Large intestine (tissue), 3 donors: ENCODE measurements at regions not wholly inside any gene's neighbourhood (a gene's known extent, or its start where the extent isn't known, plus 50 kb on each side); places are given as distances from the start of the nearest gene placed in this dataset.

ENCODE experiments used
- DNase-seq, 2 donors: peaks; one replicate each; pipeline versions ENCODE4 v3.0.0 to v3.0.0-alpha.2; 2013
- H3K27ac ChIP-seq: one replicate; pipeline ENCODE4 v1.5.1; 2013; ENCODE audit warnings: low read length
- H3K27me3 ChIP-seq: 2 replicates; pipeline ENCODE4 v1.6.1; 2013; ENCODE audit warnings: low read length; ENCODE audit not compliant: control insufficient read depth, insufficient read depth
- H3K36me3 ChIP-seq: 2 replicates; pipeline ENCODE4 v1.6.1; 2013; ENCODE audit warnings: low read length; ENCODE audit not compliant: control insufficient read depth, insufficient read depth
- H3K4me1 ChIP-seq: one replicate; pipeline ENCODE4 v1.6.1; 2013; ENCODE audit warnings: low read length; ENCODE audit not compliant: control insufficient read depth, insufficient read depth
- H3K4me3 ChIP-seq: one replicate; pipeline ENCODE4 v1.5.1; 2013; ENCODE audit warnings: low read length
- H3K9me3 ChIP-seq: one replicate; pipeline ENCODE4 v1.6.1; 2013; ENCODE audit warnings: mild to moderate bottlenecking, low read depth, low read length, moderate library complexity; ENCODE audit not compliant: control insufficient read depth
- WGBS: methylation state at CpG from one replicate; pipeline ENCODE4 v1.1.5; 2013; ENCODE audit warnings: low lambda C conversion rate; ENCODE audit not compliant: insufficient coverage; 5-methylcytosine and 5-hydroxymethylcytosine counted together

DNA sequence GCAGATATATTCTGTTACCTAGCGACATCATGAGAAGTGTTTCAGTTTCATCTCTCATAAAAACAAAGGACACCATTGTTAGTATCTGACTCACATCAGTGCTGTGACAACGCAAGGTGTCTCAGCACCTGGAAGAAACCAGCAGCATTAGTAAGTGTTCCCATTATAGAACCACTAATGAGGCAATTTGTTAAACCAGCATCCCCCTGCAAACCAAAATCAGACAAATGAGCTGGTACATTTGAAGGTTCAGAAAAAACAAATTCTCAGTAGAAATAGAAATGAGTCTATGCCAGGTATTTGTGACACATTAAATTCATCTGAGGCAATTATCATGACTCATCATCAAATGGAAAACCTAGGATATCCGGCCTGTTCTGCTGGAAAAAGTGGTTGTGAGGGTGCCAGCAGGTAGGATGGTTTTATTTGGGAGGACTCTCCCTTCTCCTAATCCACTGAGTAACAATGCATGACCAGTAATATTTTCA, 151.7 kb downstream of the TMEM200A start:
- Histone ChIP-seq H3K4me1 (no peaks in the 10 kb centered on the region), H3K27ac (no peak overlapping the region), H3K4me3 (no peak overlapping the region), H3K36me3 (no peaks in the 10 kb centered on the region), H3K27me3 (no peaks in the 10 kb centered on the region), H3K9me3 (no peaks in the 10 kb centered on the region)
- DNase-seq: peak in 1 of 2 donors; percentile 27
- 60% methylated on average over 1 of the region's 3 CpGs for WGBS

DNA sequence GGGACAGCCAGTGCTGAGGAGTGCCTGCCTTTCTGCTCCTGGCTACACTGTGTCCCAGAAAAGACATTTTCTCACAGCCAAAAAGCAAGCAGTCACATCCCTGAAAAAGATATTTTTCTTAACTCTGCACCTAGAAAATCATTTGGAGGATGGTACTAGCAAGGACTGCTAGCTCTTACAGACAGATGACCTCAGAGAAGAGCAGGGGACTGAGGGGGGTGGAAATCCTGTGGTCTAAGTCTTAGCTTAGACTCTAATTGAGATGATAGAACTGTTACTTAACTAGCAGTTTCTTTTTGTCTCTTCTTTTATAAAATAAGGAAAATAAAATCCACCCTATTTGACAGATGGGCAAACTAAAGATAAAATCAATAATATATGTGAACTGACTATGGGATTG, 152.8 kb downstream of the TMEM200A start:
- no peaks in the 10 kb centered on the region for H3K4me1 ChIP-seq
- no peak overlapping the region for H3K4me3 ChIP-seq
- H3K9me3 ChIP-seq: no peaks in the 10 kb centered on the region
- H3K36me3 ChIP-seq: no peaks in the 10 kb centered on the region
- DNase-seq: no peak
- no peaks in the 10 kb centered on the region for H3K27me3 ChIP-seq
- no peak overlapping the region for H3K27ac ChIP-seq

DNA sequence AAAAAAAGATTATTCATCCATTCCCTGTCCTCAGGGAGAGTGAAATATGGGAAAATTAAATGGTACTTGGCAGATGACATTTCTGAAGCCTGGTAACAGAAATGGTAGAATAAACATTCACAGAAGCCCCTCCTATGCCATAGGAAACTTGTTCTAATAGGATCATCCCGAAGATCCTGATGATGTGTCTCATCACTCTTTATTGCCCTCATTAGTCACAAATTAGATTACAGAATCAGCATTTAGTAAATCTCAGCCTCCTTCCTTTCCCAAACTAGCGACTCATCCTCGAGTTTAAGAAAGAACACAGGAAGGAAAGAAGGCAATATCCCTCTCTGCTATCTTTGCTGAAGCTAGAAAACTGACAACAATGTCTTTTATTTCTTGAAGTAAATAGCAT, 154.4 kb downstream of the TMEM200A start:
- H3K9me3 ChIP-seq: no peaks in the 10 kb centered on the region
- no peaks in the 10 kb centered on the region for H3K4me1 ChIP-seq
- no peak overlapping the region for H3K27ac ChIP-seq
- DNase-seq: no peak
- H3K27me3 ChIP-seq: no peaks in the 10 kb centered on the region
- 94% methylated on average over 2 of the region's 3 CpGs for WGBS
- H3K4me3 ChIP-seq: no peak overlapping the region
- H3K36me3 ChIP-seq: no peaks in the 10 kb centered on the region

DNA sequence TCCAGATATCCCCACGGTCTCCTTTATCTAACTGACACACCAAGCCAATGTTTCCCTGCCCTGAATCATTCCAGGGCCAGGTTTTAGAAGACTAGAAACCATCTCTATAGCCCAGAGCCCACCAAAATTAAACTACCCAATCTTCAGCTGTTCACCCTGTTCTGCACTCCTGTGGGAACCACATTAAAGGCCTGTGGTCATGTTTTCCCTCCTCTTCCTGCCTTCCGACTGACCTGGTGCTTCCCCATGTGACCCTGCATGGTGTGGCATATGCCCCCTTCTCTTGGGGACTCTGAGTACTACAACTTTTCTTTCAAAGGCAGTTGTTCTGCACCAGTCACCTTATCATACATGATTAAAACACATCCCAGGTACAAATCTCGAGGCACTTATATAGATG, 155.0 kb downstream of the TMEM200A start:
- Histone ChIP-seq H3K27ac (no peak overlapping the region), H3K4me3 (no peak overlapping the region), H3K27me3 (no peaks in the 10 kb centered on the region), H3K36me3 (no peaks in the 10 kb centered on the region), H3K4me1 (no peaks in the 10 kb centered on the region), H3K9me3 (no peaks in the 10 kb centered on the region)
- WGBS: no CpG with 5 or more reads among the region's 3 CpGs
- no peak for DNase-seq

DNA sequence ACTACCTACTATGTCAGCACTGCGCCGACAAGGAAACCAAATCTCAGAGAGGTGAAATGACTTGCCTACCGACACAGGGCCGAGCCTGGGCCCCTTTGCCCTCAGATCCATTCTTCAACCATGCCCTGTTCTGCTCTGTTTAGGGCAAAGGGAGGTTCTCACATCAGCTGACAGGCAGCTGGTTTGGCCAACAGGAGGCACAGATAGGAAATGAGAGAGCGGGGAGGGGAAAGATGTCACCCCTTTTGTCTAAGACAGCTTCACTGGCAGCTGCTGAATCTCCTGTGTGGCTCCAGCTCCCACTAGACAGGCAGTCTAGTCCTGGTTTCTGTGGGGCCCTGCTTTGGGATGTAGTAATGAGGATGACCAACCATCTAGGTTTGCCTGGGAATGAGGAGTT, 158.7 kb downstream of the TMEM200A start:
- H3K9me3 ChIP-seq: no peaks in the 10 kb centered on the region
- no peak for DNase-seq
- H3K4me3 ChIP-seq: no peak overlapping the region
- WGBS: 80% methylated on average over 1 of the region's 5 CpGs
- no peak overlapping the region for H3K27ac ChIP-seq
- H3K36me3 ChIP-seq: no peaks in the 10 kb centered on the region
- H3K27me3 ChIP-seq: no peaks in the 10 kb centered on the region
- H3K4me1 ChIP-seq: no peaks in the 10 kb centered on the region

DNA sequence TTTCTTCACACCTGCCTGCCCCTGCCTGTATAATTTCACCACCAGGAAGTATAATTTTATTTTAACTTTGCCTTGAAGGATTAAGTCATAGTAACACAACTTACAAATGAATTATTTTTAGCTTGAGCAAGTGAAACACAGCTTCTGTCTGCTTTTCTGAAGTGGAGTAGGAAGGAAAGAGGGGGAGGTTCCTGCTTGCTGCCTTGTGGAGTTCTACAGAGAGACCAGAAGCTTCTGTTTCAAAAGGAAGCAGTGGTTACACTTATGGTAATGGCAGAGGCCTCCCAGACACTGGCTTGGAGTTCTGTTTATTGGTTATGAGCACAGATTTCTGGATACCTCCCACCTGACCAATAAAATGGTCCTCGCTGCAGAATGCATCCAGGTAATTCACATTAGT, 159.6 kb downstream of the TMEM200A start:
- no peaks in the 10 kb centered on the region for H3K4me1 ChIP-seq
- H3K4me3 ChIP-seq: no peak overlapping the region
- H3K27ac ChIP-seq: no peak overlapping the region
- no CpG with 5 or more reads among the region's 1 CpG for WGBS
- H3K27me3 ChIP-seq: no peaks in the 10 kb centered on the region
- no peaks in the 10 kb centered on the region for H3K9me3 ChIP-seq
- no peaks in the 10 kb centered on the region for H3K36me3 ChIP-seq
- DNase-seq: no peak

DNA sequence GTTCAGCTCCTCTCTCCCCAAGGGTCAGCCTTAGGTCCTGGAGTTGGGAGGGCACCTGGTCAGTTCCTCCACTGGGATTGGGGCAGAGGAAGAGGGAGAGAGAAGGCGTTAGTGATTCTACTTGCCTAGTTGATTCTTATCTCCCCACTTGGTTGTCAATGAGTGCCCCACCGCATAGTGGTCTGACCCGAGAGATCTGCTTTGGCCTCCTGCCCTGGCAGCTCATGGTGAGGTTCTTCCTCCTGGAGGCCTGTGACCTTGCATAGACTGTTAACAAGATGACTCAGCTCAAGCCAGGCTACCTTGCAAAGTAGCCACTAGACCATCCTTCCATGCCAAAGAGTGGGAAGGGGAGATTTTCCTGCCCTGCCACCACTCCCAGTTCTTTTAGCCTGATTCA, 160.6 kb downstream of the TMEM200A start:
- Histone ChIP-seq H3K4me3 (no peak overlapping the region), H3K4me1 (no peaks in the 10 kb centered on the region), H3K9me3 (no peaks in the 10 kb centered on the region), H3K27me3 (no peaks in the 10 kb centered on the region), H3K27ac (no peak overlapping the region), H3K36me3 (no peaks in the 10 kb centered on the region)
- WGBS: no CpG with 5 or more reads among the region's 3 CpGs
- no peak for DNase-seq

DNA sequence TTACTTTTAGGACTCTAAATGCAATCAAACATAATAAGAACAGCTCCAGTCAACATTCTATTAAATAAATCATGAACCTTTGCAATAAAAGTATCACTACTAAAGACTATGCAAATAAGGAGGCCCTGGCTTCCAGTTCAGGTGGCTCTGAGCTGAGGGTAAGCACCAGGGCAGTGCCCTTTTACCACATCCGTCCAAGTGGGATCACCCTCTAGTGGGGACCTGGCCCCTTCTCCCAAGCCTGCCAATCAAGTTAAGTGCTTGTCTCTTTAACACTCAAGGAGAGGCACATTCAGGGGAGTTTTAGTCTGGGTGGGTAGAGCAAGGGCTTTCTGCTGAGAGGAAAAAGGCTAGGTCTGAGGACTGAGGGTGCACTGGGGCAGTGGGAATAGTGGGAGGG, 161.4 kb downstream of the TMEM200A start:
- Histone ChIP-seq H3K4me1 (no peaks in the 10 kb centered on the region), H3K9me3 (no peaks in the 10 kb centered on the region), H3K27ac (no peak overlapping the region), H3K4me3 (no peak overlapping the region), H3K27me3 (no peaks in the 10 kb centered on the region), H3K36me3 (no peaks in the 10 kb centered on the region)
- DNase-seq: no peak
- no CpG with 5 or more reads among the region's 1 CpG for WGBS

DNA sequence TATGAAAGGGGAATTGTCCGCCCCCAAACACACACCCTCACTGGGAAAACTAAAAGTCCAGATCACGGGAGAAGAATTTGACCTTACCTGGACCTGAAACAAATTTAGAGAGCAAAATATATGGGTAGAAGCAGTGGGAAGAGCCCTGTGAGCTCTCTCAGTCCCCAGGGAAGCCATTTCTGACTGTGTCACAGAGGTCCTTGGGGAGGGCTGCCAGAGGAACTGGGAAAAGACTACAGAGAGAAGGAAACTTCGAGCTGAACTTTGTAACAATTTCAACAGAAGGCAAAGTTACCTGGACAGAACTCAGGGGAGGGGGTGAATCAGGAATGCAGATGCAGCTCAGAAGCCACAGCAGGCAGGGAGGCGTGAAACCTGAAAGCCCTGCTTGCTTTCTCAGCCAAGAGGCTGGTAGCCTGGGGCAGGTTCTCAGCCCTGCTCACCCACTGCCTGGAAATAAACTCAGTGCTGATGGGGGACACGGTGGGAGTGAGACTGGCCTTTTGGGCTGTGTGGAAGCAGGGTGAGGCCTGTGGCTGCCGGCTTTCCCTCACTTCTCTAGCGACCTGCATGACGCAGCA, 163.8 kb downstream of the TMEM200A start:
- H3K27ac ChIP-seq: no peak overlapping the region
- H3K4me3 ChIP-seq: no peak overlapping the region
- H3K4me1 ChIP-seq: no peaks in the 10 kb centered on the region
- WGBS: 100% methylated on average over 1 of the region's 8 CpGs
- no peaks in the 10 kb centered on the region for H3K36me3 ChIP-seq
- no peak for DNase-seq
- H3K9me3 ChIP-seq: no peaks in the 10 kb centered on the region
- no peaks in the 10 kb centered on the region for H3K27me3 ChIP-seq

DNA sequence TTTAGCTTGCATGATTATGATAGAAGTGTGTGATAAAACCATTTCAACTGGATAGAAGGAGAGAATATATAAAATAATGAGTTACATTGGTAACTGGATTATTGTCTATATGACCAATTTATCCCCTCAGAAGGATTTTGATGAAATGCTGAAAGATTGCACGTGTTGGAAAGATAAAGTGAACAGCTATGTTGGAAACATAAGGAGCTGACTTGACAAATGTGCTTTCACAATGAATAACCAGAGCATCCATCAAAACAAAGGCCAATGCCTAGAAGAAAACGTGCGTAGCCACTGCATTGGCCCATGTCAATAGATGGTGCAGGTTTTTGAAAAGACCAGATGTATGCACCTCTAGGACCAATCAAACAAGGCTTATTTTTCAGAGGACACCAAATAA, 168.8 kb downstream of the TMEM200A start:
- no peaks in the 10 kb centered on the region for H3K36me3 ChIP-seq
- no peaks in the 10 kb centered on the region for H3K9me3 ChIP-seq
- no peak overlapping the region for H3K4me3 ChIP-seq
- H3K27me3 ChIP-seq: no peaks in the 10 kb centered on the region
- H3K4me1 ChIP-seq: no peaks in the 10 kb centered on the region
- no CpG with 5 or more reads among the region's 3 CpGs for WGBS
- H3K27ac ChIP-seq: no peak overlapping the region
- no peak for DNase-seq

DNA sequence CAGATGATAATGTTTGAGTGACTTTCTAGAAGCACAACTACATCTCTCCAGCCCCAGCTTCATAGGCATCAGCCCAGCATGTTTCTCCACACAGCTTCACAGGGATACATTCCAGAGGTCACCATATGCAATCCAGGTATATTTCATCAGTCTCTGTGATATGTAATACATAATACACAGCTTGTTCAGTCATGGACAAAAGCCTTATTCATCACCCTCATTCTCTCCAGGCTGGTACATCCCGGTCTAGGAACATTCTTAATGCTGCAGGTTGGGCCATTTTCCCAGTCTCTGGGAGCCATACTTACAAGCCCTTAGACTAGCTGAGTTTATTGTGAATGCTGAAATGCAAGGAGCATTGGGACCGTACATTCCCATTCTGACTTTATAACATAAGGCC, 169.4 kb downstream of the TMEM200A start:
- H3K4me1 ChIP-seq: no peaks in the 10 kb centered on the region
- H3K27ac ChIP-seq: no peak overlapping the region
- H3K9me3 ChIP-seq: no peaks in the 10 kb centered on the region
- no peaks in the 10 kb centered on the region for H3K27me3 ChIP-seq
- no peak overlapping the region for H3K4me3 ChIP-seq
- no CpG with 5 or more reads among the region's 2 CpGs for WGBS
- H3K36me3 ChIP-seq: no peaks in the 10 kb centered on the region
- DNase-seq: no peak
